HG02623 (cell line): ENCODE measurements at regions not wholly inside any gene's neighbourhood (a gene's known extent, or its start where the extent isn't known, plus 50 kb on each side); places are given as distances from the start of the nearest gene placed in this dataset.

Experiments
- ATAC-seq: cut with Tn5 transposase; IDR thresholded peaks from one replicate; pipeline ENCODE4 v1.9.1; 2021; ENCODE audit warnings: moderate library complexity; ENCODE audit not compliant: unreplicated experiment

DNA sequence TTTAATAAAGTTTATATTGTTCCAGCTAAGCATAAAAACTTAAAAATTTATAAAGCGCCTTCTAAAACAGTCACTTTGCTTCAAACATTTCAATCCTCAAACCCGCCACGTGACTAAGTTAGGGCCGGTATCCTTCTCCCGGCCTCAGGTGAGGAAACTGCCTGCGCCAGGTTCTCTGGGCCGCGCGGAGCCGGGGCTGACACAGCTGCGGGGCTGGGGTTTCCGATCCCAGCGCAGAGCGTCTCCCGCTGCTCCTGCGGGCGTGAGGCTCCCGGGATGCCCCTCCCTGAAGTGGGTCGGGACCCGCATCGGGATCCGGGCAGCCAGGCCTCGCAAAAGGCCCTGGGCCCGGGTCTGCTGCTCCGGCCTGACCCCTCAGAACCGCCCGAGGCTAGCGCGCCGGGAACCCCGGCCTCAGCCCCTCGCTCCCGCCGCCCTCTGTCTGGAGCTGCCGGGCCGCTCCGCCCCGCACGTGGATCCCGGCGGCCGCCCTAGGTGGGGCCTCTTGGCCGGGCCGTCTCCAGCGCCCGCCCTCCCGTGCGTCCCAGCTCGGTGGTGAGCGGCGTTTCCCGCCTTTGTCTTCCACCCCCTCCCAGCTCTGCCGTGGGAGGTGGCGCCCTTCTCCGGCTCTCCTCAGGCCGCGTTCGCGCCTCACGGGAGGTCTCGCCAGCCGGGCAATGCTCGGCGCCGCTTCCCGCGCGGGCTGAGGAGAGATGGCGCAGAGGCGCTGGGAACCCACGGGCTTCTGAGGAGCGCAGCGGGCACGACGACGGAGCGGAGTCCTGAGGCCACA is 267.9 kb downstream of the DLL1 start:
- ATAC-seq = no peak

DNA sequence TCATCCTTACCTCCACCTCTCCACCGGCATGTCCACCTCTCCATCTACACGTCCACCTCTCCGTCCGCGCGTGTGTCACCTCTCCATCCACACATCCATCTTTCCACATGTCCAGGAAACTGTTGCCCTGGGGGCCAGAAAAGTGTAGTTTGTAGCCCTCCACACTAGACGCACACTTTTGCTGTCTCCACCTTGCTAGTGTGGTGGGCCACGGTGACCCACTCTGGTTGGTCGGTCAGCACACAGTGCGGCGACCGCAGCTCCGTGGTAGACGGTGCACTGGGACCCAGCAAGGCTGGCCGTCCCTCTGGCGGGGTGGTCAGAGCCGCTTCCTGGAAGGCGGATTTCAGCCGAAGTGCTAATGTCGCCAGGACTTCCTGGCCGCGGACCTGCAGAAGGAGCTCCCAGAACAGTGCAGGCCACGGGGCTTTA is 268.6 kb downstream of the DLL1 start:
- no peak for ATAC-seq

DNA sequence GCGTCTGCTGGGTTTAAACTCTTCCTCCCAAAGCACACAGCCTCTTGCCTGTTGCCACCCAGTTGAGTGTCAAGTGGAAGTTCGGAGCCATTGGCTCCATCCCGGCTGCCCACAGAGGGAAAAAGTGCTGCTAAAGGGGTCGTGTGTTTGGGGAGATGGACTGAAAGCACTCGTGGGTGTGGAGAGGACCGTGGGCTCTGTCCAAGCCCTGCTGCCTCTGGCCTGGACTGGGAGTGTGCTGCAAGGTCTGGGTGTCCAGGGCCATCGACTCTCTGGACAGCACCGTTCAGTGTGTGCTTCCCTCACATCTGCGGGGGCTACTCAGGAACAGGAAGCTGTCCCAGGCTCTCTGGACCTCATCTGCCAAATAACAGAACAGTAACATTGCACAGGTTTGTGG is 269.3 kb downstream of the DLL1 start:
- ATAC-seq = no peak

DNA sequence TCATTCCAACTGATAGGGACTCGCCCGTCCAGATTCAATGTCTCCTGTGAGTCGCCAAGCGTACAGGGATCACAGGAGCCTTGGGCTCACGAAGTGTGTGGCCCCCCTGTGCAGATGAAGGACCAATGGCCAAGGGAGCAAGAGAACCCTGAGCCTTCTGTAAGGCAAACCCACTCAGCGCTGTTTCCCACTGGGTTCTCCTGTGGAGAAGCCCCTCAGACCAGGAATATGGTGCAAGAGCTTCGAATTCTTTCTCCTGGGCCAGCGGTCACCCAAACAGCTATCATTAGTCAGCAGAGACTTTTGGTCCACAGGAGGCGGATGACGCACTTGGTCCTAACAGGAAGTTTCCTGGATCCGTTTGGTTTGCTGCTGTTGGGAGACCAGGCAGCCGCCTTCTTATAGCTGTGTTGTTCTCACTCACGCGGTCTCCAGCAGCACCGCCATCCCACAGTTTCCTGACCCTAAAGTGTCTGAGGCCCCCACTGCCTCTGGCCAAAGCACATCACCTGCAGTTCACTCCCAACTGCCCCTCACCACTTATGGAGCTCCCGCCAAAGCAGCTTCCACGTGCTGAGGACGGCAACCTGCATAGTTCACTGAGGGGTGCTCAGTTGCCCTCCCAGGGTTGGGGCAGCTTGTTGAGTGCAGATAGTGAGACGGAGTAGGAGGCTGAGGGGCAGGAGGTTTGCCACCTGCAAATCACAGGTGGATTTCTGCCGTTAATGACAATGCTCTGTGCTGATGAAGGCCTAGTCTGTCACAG is 268.6 kb downstream of the ERMARD start:
- no peak for ATAC-seq

DNA sequence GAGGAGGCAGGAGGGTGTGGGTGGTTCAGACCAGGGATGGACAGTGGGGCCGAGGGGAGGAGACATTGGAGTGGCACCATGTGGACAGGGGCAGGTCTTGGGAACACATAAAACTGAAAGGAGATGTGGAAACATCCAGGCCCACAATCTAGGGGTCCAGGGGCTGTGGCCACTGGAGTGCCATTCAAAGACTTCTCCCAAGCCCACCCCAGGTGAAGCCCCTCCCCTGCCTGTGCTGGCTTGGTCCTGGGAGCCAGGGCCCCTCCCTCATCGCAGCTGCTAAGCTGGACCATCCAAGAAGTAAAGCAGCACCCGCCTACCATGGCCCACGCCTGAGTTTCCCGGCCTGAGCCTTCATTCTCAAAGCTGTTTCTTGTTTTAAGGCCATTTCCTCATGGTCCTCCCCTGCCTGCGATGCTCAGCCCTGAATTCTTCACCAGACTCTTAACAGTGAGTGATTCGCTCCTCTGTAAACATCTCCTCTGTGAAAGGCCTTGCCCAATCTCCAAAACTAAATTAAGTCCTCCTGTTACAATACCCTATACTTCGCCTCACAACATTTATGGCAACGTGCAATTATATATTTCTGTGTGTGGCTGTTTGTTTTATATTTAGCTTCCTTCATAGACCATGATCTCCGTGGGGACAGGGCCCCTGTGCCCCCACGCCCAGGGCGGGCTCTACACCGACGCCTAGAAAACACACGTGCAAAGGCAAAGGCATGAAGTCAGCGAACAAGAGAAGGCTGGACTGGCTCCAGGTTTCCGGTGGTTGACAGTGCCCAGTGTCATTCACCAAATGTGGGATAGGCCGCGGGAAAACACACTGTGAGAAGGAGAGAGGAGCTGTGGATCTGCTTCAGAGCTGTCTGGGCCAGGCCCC is 267.8 kb downstream of the ERMARD start:
- no peak for ATAC-seq

DNA sequence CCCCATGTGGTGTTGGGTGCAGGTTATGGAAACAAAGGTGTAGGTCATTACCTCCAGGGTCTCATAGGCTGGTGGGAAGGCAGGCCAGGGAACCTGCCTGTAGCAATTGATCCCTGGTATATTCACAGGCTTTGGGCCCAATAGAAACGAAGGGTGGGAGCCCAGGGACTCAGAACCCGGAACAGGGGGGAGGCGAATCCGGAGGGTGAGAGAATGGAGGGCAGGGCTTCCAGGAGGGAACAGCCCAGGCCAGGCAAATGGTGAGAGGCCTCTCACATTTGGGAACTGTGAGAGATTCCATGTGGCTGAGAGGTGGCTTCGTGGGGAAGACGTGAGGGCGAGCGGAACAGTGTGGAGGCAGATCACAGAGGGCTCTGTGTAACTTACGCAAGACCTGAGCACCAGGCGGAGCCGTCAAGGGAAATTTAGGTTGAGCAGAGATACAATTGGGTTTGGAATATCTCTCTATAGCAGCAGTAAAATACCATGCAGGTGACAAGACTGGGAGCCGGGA is 267.1 kb downstream of the ERMARD start:
- ATAC-seq = no peak

DNA sequence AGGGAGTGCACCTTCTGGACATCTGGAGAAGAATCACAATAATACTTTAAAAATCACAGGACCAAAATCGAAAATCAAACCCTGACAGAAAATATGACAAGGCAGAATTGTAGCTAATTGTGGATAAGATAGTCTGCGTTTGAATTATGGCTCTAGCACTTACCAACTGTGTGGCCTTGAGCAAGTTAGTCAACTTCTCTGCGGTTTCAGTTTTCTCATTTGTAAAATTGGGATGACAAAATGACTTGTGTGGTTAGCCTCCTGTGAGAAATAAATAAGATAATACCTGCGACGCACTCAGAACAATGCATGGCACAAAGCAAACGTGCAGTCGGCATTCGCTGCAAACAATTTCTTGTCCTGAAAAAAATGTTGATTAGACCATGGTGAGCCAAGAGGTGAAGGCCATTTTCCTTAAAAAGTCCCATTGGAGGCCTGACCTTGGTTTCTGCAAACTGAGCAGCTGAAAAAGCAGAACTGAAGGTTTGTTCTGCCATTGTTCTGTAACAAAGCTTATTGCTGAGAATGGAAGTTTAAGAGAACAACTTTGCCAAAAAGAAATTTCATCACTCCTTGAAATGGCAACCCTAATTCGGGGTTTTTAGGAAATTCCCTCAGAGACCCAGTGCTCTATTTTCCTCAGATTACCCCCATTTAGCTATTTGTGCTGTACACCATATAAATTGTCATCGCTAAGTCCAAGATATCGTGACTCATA is 266.3 kb downstream of the ERMARD start:
- ATAC-seq = no peak

DNA sequence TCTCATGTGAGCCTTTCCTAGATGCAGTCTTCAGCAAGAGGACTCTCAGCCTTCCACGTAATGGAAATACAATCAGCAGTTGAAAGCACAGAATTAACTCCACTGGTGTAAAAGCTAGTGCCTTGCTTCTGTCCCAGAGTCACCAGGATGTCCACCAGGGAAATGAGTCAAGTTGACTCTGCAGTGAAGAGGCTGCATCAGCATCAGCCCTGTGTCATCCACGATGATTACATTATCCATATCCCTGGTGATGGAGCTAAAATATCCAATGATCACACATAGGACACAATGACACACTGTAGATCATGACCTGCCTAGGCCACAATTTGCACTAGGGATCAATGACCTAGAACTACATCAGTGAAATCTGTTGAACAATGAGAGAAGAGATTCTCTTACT is 262.4 kb downstream of the ERMARD start:
- no peak for ATAC-seq

DNA sequence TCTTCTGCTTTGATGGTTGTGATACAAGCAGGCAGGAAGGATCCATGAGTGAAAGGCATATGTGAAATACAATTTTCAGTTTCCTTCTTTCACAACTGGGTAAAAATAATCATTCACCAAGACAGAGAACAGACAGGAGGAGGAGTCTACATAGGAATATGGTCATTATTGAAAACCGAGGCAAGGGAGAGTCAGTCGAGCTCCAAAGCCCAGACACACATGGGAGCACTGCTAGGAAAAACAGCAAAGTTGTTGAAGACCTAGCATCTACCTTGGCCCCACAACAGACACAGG is 260.6 kb downstream of the ERMARD start:
- no peak for ATAC-seq

DNA sequence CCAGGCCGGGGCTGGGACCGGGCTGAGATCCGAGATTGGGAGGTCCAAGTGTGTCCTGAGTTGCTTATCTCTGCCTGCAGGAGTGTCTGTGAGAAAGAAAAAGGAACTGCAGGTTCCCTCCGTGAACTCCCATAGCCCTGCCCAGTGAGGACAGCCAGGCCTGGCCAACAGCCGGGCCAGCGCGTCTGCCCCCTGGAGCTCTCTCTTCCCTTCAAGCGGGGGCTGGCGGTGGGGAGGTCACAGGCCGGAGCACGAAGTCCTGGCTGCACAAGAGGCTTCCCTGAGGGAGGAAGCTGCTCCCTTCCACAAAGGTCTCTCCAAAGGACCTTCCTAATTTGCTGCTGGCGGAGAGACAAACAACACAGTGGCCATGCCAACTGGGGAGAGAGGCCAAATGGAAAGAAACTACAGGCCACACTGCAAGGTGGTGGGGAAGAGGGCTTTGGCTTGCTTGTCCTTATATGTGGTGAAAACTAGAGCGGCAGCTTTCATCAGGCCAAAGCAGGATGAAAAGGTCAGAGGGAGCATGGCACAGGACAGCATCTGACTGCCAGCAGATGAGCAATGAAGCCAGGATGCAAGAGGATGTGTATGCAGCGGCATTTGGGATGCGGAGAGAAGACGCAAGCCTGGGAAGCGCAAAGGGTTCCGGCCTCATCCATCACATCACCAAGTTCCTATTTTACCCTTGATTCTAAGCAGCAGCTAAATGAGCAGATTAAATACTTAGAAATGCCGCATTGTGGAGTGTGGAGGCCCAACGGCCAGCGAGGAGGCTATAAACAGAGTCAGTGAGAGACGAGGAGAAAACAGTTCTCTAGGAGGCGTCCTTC is 260.0 kb downstream of the ERMARD start:
- no peak for ATAC-seq

DNA sequence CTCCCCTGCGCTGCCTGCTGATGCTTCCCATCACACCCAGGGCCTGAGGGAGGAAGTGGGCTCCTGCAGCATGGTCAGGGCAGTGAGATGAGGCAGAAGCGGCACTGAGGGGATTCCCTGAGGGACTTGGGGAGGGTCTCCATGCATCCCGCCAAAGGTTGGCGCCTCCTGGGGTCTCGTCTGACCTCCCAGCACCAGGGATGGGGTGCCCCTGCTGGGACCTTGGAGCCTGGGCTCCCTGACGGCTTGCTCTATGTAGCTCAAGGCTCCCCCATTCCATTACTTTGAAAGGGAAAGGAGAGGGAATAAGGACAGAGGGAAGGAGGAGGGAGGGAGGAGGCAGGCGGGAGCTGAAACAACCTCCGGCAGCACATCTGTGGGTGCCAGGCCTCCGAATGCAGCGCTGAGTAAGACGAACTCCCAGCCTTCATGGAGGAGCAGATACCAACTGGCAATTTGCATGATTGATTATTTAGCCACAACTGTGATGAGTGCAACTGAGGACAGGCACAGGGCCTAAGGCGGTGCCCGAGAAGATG is 259.3 kb downstream of the ERMARD start:
- ATAC-seq = no peak

DNA sequence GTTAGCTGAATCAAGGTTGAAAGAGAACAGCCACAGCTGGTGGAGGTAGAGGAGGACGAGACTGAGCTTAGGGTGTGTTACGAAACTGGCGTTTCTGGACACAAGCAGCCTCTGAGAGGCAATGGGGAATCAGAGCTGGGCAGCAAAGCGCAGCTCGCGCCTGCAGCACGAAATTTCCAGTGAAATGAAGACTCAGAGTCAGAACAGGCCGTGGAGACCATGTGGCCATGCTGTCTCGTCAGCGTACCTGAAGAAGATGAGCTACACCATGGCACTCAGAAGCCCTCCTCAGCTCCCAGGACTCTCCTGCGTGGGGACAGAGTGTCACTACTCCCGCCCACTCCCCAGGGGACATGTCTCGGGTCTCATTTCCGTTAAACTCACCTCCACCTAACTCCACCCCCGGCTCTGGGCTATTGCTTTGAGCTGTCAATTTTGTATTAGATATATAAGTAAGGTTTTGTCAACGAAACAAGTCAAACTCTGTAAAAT is 256.9 kb downstream of the ERMARD start:
- no peak for ATAC-seq

DNA sequence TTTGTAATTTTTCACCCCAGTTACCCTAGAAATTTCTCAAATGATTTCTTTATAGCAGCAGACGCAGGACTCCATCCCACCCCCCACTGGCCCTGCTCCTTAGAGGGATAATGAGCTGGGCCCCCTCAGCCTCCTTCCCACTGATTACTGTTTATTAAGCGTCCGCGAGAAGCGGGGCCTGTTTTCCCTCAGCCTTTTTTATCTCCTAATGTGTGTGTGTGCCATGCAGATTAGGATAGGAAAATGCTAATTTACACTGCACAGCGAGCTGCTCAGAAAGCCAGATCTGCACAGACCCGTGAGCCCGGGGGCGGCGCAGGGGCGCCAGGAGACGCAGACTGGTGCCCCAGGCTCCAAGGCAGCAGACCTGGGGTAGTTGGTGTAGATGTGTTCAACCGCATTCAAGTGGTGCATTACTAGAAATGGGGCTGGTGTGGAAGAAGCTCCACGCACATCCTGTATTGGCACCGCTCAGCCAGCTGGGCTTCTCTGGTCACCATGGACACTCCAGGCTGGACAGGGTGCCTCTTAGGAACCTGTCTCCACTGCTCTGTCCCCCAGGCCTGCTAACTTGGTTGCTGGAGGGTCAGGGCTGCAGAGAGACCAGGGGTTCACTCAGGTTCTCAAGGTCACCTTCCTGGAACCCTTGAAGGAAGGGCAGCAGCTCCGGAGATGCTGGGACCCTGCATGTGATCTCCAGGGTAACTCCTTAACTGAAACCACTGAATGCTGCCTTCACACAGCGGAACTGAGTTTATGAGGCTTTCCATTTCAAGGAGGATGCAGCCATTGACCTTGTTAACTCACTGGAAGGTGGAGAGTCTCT is 256.3 kb downstream of the ERMARD start:
- no peak for ATAC-seq

DNA sequence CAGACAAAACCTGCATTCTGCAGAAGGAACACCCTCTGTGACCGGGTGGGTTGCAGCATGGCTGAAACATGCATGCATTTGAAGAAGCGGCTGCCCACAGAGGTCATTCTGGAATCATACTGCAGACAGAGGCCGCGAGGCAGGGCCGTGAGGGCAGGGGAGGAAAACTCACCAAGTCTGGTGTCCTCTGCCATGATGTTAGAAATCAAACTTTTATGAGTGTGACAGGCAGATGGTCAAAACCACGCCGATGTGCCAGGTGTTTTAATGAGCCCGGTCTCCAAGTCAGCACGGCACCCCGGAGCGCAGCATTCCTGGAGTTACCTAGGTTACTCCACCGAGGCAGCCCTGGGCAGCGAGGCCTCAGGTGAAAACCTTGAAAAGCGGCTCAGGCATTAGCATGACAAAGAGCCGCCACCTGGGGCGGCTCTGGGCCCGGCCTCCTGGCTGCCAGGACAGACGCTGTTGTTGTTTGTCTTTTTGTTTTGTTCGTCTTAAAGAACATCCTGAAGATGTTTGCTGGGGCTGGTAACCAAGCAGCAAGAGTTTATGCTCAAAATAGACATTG is 255.6 kb downstream of the ERMARD start:
- ATAC-seq = no peak

DNA sequence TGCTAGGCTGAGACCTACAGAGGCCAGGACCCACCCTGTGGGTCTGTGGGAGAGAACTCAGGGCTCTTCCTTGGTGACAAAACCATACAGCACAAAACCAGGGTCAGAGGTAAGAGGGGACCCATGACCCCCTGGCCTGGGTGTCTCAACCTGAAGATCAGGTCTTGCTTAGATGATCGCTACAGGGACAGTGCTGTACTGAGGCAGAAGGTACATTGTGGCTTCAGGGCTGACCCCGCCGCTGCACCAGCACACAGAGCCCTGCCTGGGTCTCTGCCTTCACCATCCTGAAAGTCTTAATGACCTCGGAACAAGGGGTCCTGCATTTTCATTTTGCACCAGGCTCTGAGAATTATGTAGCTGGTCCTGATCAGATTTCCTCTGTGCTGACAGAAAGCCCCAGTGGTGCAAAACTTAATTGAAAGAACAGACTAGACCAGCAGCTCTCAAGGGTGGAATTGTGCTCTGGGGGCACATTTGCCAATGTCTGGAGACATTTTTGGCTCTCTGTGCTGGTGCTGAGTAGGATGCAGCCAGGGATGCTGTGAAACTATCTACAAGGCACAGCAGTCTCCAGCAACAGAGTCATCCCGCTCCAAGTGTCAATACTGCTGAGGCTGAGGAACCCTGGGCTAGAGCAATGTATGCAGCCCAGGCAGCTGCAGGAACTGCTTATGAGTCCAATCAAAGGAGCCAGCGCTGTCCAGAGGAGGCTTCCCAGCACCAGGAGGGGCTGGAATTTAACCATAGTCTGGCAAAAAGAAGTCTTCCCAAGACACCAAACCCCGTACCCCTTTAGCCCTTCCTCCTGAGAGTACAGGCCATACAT is 254.9 kb downstream of the ERMARD start:
- no peak for ATAC-seq

DNA sequence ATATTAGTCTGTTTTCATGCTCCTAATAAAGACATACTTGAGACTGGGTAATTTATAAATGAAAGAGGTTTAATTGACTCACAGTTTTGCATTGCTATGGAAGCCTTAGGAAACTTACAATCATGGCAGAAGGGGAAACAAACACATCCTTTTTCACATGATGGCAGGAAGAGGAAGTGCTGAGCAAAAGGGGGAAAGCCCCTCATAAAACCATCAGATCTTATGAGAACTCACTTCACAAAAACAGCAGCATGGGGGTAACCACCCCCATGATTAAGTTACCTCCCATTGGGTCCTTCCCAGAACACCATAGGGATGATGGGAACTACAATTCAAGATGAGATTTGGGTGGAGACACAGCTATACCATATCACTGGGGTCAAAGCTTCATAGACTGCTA is 254.2 kb downstream of the ERMARD start:
- no peak for ATAC-seq

DNA sequence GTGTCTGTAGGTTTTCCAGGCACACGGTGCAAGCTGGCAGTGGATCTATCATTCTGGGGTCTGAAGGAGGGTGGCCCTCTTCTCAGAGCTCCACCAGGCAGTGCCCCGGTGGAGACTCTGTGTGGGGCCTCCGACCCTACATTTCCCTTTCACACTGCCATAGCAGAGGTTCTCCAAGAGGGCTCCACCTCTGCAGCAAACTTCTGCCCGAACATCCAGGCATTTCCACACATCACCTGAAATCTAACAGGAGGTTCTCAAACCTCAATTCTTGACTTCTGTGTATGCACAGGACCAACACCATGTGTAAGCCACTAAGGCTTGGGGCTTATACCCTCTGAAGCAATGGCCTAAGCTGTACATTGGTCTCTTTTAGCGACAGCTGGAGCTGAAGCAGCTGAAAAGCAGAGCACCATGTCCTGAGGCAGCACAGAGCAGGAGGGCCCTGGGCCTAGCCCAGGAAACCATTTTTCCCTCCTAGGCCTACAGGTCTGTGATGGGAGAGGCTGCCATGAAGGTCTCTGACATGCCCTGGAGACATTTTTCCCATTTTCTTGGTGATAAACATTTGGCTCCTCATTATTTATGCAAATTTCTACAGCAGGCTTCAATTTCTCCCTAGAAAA is 253.3 kb downstream of the ERMARD start:
- no peak for ATAC-seq
